Ishikawa (cell line): ENCODE measurements at regions not wholly inside any gene's neighbourhood (a gene's known extent, or its start where the extent isn't known, plus 50 kb on each side); places are given as distances from the start of the nearest gene placed in this dataset.

Experiments used
- NFIC ChIP-seq: IDR thresholded peaks from 2 replicates; pipeline ENCODE4 v1.6.1; 2012
- RAD21 ChIP-seq: IDR thresholded peaks from 2 replicates; pipeline ENCODE4 v1.6.1; 2012; ENCODE audit warnings: low read depth
- REST ChIP-seq: IDR thresholded peaks from 2 replicates; pipeline ENCODE4 v1.6.1; 2012; ENCODE audit warnings: low read depth, mild to moderate bottlenecking
- TCF12 ChIP-seq: IDR thresholded peaks from 2 replicates; pipeline ENCODE4 v1.6.1; 2012; ENCODE audit warnings: low read depth
- TF ChIP-seq, protein P1 (sequence below): IDR thresholded peaks from 2 replicates; pipeline ENCODE4 v1.6.1; 2012

- TF ChIP-seq, protein P1, sequence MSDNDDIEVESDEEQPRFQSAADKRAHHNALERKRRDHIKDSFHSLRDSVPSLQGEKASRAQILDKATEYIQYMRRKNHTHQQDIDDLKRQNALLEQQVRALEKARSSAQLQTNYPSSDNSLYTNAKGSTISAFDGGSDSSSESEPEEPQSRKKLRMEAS, result no peak
- TF ChIP-seq TCF12 (no peak), RAD21 (no peak), NFIC (no peak), REST (no peak)
These were observed 264.7 kb downstream of the SEC23A start for GRCh38 chr14:38838049-38838978.
